CD14-positive monocyte (primary cell): ENCODE measurements at regions not wholly inside any gene's neighbourhood (a gene's known extent, or its start where the extent isn't known, plus 50 kb on each side); places are given as distances from the start of the nearest gene placed in this dataset.

Experiments used
- DNase-seq, 3 donors: peaks; one replicate each; pipeline ENCODE4 v3.0.0-alpha.2; 2011 to 2022
- H2AFZ ChIP-seq: 2 replicates; pipeline ENCODE4 v1.6.0; 2012; ENCODE audit warnings: mild to moderate bottlenecking, low read depth, low read length, inconsistent platforms; ENCODE audit not compliant: insufficient read depth, poor library complexity, severe bottlenecking
- H3K27ac ChIP-seq, 2 donors: 1 replicate in 1 of 2; 2 replicates in 1 of 2; pipeline ENCODE4 v1.5.1; 2012 to 2013; ENCODE audit warnings: low read length in 2 of 2, control low read depth in 1 of 2, inconsistent platforms in 1 of 2, low read depth in 1 of 2, mild to moderate bottlenecking in 1 of 2
- H3K27me3 ChIP-seq, 2 donors: one replicate each; pipeline versions ENCODE4 v1.6.0 to v1.6.1; 2011 to 2013; ENCODE audit warnings: low read length in 2 of 2; ENCODE audit not compliant: control insufficient read depth in 2 of 2, insufficient read depth in 2 of 2
- H3K36me3 ChIP-seq, 2 donors: replicated peaks in 1 of 2; 1 replicate in 1 of 2; 2 replicates in 1 of 2; pipeline versions ENCODE4 v1.5.1 to v1.6.1; 2012 to 2013; ENCODE audit warnings: low read length in 2 of 2, control low read depth in 1 of 2, inconsistent platforms in 1 of 2, mild to moderate bottlenecking in 1 of 2; ENCODE audit not compliant: insufficient read depth in 2 of 2, control insufficient read depth in 1 of 2
- H3K4me1 ChIP-seq, 2 donors: 1 replicate in 1 of 2; 2 replicates in 1 of 2; pipeline versions ENCODE4 v1.5.1 to v1.6.1; 2012 to 2013; ENCODE audit warnings: low read length in 2 of 2, control low read depth in 1 of 2, inconsistent platforms in 1 of 2, mild to moderate bottlenecking in 1 of 2, moderate library complexity in 1 of 2; ENCODE audit not compliant: insufficient read depth in 2 of 2, control insufficient read depth in 1 of 2
- H3K4me2 ChIP-seq: replicated peaks from 2 replicates; pipeline ENCODE3; 2012; ENCODE audit warnings: low read length, moderate library complexity, mild to moderate bottlenecking; ENCODE audit not compliant: poor library complexity, severe bottlenecking; ENCODE audit errors: extremely low read depth
- H3K4me3 ChIP-seq, 3 experiments: fragments of 200-600 bp in 1 of 3; sonication (generic) in 1 of 3; replicated peaks in 1 of 3; 1 replicate in 2 of 3; 2 replicates in 1 of 3; pipeline ENCODE4 v1.5.1; 2011 to 2013; ENCODE audit warnings: low read length in 3 of 3, mild to moderate bottlenecking in 3 of 3, control low read depth in 2 of 3, low read depth in 2 of 3, inconsistent platforms in 1 of 3, moderate library complexity in 1 of 3
- H3K79me2 ChIP-seq: 2 replicates; pipeline ENCODE4 v1.6.0; 2012; ENCODE audit warnings: mild to moderate bottlenecking, control low read depth, inconsistent platforms, low read length, moderate library complexity; ENCODE audit not compliant: insufficient read depth
- H3K9ac ChIP-seq: 2 replicates; pipeline ENCODE4 v1.6.0; 2017; ENCODE audit warnings: low read length, mild to moderate bottlenecking; ENCODE audit not compliant: insufficient read depth, poor library complexity, severe bottlenecking
- H3K9me3 ChIP-seq, 2 donors: replicated peaks in 1 of 2; 1 replicate in 1 of 2; 2 replicates in 1 of 2; pipeline versions ENCODE4 v1.5.1 to v1.6.1; 2012 to 2013; ENCODE audit warnings: low read length in 2 of 2, control low read depth in 1 of 2; ENCODE audit not compliant: control insufficient read depth in 1 of 2, insufficient read depth in 1 of 2
- H4K20me1 ChIP-seq: 2 replicates; pipeline ENCODE4 v1.6.0; 2012; ENCODE audit warnings: mild to moderate bottlenecking, low read length, control low read depth, moderate library complexity; ENCODE audit not compliant: insufficient read depth
- H3K27ac Mint-ChIP-seq, 7 donors: one replicate each; pipeline ENCODE4 v1.8.0; 2020; ENCODE audit warnings: mild to moderate bottlenecking in 7 of 7, mixed read lengths in 7 of 7, moderate library complexity in 6 of 7, inconsistent platforms in 2 of 7
- H3K27me3 Mint-ChIP-seq, 3 donors: one replicate each; pipeline ENCODE4 v1.8.0; 2021 to 2022; ENCODE audit warnings: low read depth in 3 of 3, mild to moderate bottlenecking in 3 of 3, mixed read lengths in 3 of 3, moderate library complexity in 3 of 3, inconsistent platforms in 1 of 3
- H3K36me3 Mint-ChIP-seq, 2 donors: one replicate each; pipeline ENCODE4 v1.8.0; 2020; ENCODE audit warnings: mixed read lengths in 2 of 2, inconsistent platforms in 1 of 2, mild to moderate bottlenecking in 1 of 2
- H3K4me1 Mint-ChIP-seq: one replicate; pipeline ENCODE4 v1.8.0; 2020; ENCODE audit warnings: mild to moderate bottlenecking, mixed read lengths
- H3K4me3 Mint-ChIP-seq, 2 donors: one replicate each; pipeline ENCODE4 v1.8.0; 2020; ENCODE audit warnings: mild to moderate bottlenecking in 2 of 2, mixed read lengths in 2 of 2, moderate library complexity in 1 of 2
- H3K9me3 Mint-ChIP-seq, 7 donors: one replicate each; pipeline ENCODE4 v1.8.0; 2020 to 2022; ENCODE audit warnings: mixed read lengths in 7 of 7, mild to moderate bottlenecking in 6 of 7, moderate library complexity in 6 of 7, inconsistent platforms in 2 of 7
- CTCF ChIP-seq: fragments of 200-600 bp; IDR thresholded peaks from one replicate; pipeline ENCODE4 v1.8.0; 2022; ENCODE audit warnings: antibody characterized with exemption, mild to moderate bottlenecking
- WGBS: methylation state at CpG from one replicate; pipeline ENCODE4 v1.1.5; 2013; ENCODE audit warnings: missing lambda C conversion rate; ENCODE audit not compliant: insufficient coverage; 5-methylcytosine and 5-hydroxymethylcytosine counted together
- intact Hi-C, 2 donors: fragments of 100-400 bp; cut with micrococcal nuclease; formaldehyde crosslinking; loops; one replicate each; pipeline versions ENCODE4 v1.15.0 to v1.15.1; 2023

- DNase-seq, result no peak
- Mint-ChIP-seq H3K4me1 (no peaks in the 10 kb centered on the region), H3K9me3 (peaks cover 0 to 2% (median 0%) of the 10 kb centered on the region in 7 donors), H3K27ac (no peak overlapping the region), H3K36me3 (no peaks in the 10 kb centered on the region), H3K27me3 (no peaks in the 10 kb centered on the region), H3K4me3 (no peak overlapping the region)
- no peak overlapping the region for H3K27ac ChIP-seq
- WGBS, result 62% methylated on average over 2 of the region's 5 CpGs
- no peaks in the 10 kb centered on the region for H3K4me1 ChIP-seq
- H3K36me3 ChIP-seq, result no peaks in the 10 kb centered on the region
- no peaks in the 10 kb centered on the region for H3K27me3 ChIP-seq
- no peak overlapping the region for H3K4me2 ChIP-seq
- H3K79me2 ChIP-seq, result no peaks in the 10 kb centered on the region
- no peaks in the 10 kb centered on the region for H4K20me1 ChIP-seq
- no peak overlapping the region for H3K9ac ChIP-seq
- H3K4me3 ChIP-seq, result no peak overlapping the region
- intact Hi-C loops, result no loop called here
- no peak overlapping the region for H2AFZ ChIP-seq
- H3K9me3 ChIP-seq, result no peaks in the 10 kb centered on the region
- no peak for TF ChIP-seq CTCF
These were observed 1180.6 kb downstream of the NLGN4Y start for GRCh38 chrY:15704906-15705305.

GRCh38 chrY:15749533-15750433 is 1225.5 kb downstream of the NLGN4Y start:
- Mint-ChIP-seq H3K27ac (no peak overlapping the region), H3K27me3 (peaks cover 0 to 2% (median 0%) of the 10 kb centered on the region in 3 donors), H3K36me3 (no peaks in the 10 kb centered on the region), H3K4me1 (no peaks in the 10 kb centered on the region), H3K9me3 (peaks cover 0 to 6% (median 0%) of the 10 kb centered on the region in 7 donors), H3K4me3 (no peak overlapping the region)
- no peak overlapping the region for H2AFZ ChIP-seq
- no peaks in the 10 kb centered on the region for H3K36me3 ChIP-seq
- H3K27ac ChIP-seq, result no peak overlapping the region
- H3K4me3 ChIP-seq, result no peak overlapping the region
- no peak for DNase-seq
- intact Hi-C loops, result no loop called here
- no peaks in the 10 kb centered on the region for H3K27me3 ChIP-seq
- WGBS, result 100% methylated on average over 1 of the region's 5 CpGs
- no peaks in the 10 kb centered on the region for H4K20me1 ChIP-seq
- H3K9ac ChIP-seq, result no peak overlapping the region
- H3K4me1 ChIP-seq, result no peaks in the 10 kb centered on the region
- peaks cover 0 to 17% of the 10 kb centered on the region in 2 donors for H3K9me3 ChIP-seq
- no peaks in the 10 kb centered on the region for H3K79me2 ChIP-seq
- H3K4me2 ChIP-seq, result no peak overlapping the region
- no peak for TF ChIP-seq CTCF
